Cardiac fibroblast (primary cell): ENCODE measurements at regions not wholly inside any gene's neighbourhood (a gene's known extent, or its start where the extent isn't known, plus 50 kb on each side); places are given as distances from the start of the nearest gene placed in this dataset.

ENCODE experiments used
- DNase-seq, 2 donors: peaks; one replicate each; pipeline versions ENCODE4 v3.0.0 to v3.0.0-alpha.2; 2010; ENCODE audit warnings: low read depth in 2 of 2
- H3K4me3 ChIP-seq, 2 donors: replicated peaks in 1 of 2; 1 replicate in 1 of 2; 2 replicates in 1 of 2; pipeline ENCODE4 v1.5.1; 2011; ENCODE audit warnings: low read depth in 2 of 2, low read length in 2 of 2, mild to moderate bottlenecking in 2 of 2, moderate library complexity in 1 of 2
- CTCF ChIP-seq: IDR thresholded peaks from one replicate; pipeline ENCODE4 v1.5.1; 2011; ENCODE audit warnings: low read depth, mild to moderate bottlenecking, low read length, inconsistent platforms

GRCh38 chr2:226578373-226578772 is 221.2 kb downstream of the IRS1 start:
- no peak for TF ChIP-seq CTCF
- peak in 1 of 2 donors; percentile 63 for DNase-seq
- no peak overlapping the region for H3K4me3 ChIP-seq

GRCh38 chr2:226575928-226576327 is 223.7 kb downstream of the IRS1 start:
- no peak for TF ChIP-seq CTCF
- no peak overlapping the region for H3K4me3 ChIP-seq
- DNase-seq = no peak

GRCh38 chr2:226573158-226573557 is 226.5 kb downstream of the IRS1 start:
- DNase-seq = no peak
- H3K4me3 ChIP-seq = no peak overlapping the region
- no peak for TF ChIP-seq CTCF

- H3K4me3 ChIP-seq = no peak overlapping the region
- peak in 1 of 2 donors; percentile 29 for DNase-seq
- no peak for TF ChIP-seq CTCF
Measured at GRCh38 chr2:226564667-226565066, 235.0 kb downstream of the IRS1 start.

- no peak overlapping the region for H3K4me3 ChIP-seq
- no peak for TF ChIP-seq CTCF
- no peak for DNase-seq
Measured at GRCh38 chr2:226561962-226562361, 237.7 kb downstream of the IRS1 start.

GRCh38 chr2:226560325-226560724 is 239.3 kb downstream of the IRS1 start:
- no peak overlapping the region for H3K4me3 ChIP-seq
- TF ChIP-seq CTCF = no peak
- no peak for DNase-seq

- DNase-seq = no peak
- TF ChIP-seq CTCF = no peak
- no peak overlapping the region for H3K4me3 ChIP-seq
Measured at GRCh38 chr2:226559536-226559935, 240.1 kb downstream of the IRS1 start.
